Right atrium auricular region (tissue), 2 donors: ENCODE measurements at regions not wholly inside any gene's neighbourhood (a gene's known extent, or its start where the extent isn't known, plus 50 kb on each side); places are given as distances from the start of the nearest gene placed in this dataset.

Experiments used
- DNase-seq: peaks from one replicate; pipeline ENCODE4 v3.0.0-alpha.2; 2019; ENCODE audit warnings: low spot score
- H3K27ac ChIP-seq, 2 donors: fragments of 200-600 bp; sonication (generic); 1 replicate in 1 of 2; 2 replicates in 1 of 2; pipeline ENCODE4 v1.5.1; 2016 to 2019
- H3K27me3 ChIP-seq, 2 donors: fragments of 200-600 bp; sonication (generic); one replicate each; pipeline versions ENCODE4 v1.5.1 to v1.6.0; 2017 to 2019
- H3K36me3 ChIP-seq: fragments of 200-600 bp; sonication (generic); one replicate; pipeline ENCODE4 v1.5.1; 2016
- H3K4me1 ChIP-seq, 2 donors: fragments of 200-600 bp; sonication (generic); one replicate each; pipeline versions ENCODE4 v1.5.1 to v1.6.0; 2017 to 2019
- H3K4me3 ChIP-seq, 2 donors: fragments of 200-600 bp; sonication (generic); 1 replicate in 1 of 2; 2 replicates in 1 of 2; pipeline ENCODE4 v1.5.1; 2017 to 2019; ENCODE audit warnings: mild to moderate bottlenecking in 1 of 2, moderate library complexity in 1 of 2
- H3K9me3 ChIP-seq, 2 donors: fragments of 200-600 bp; sonication (generic); one replicate each; pipeline ENCODE4 v1.5.1; 2019
- CTCF ChIP-seq, 2 donors: fragments of 200-600 bp; sonication (generic); IDR thresholded peaks; one replicate each; pipeline ENCODE4 v1.5.1; 2019; ENCODE audit warnings: antibody characterized with exemption in 2 of 2

- Histone ChIP-seq H3K27me3 (no peaks in the 10 kb centered on the region), H3K36me3 (no peaks in the 10 kb centered on the region), H3K27ac (no peak overlapping the region), H3K4me3 (no peak overlapping the region), H3K9me3 (peaks cover 0 to 4% of the 10 kb centered on the region in 2 donors), H3K4me1 (no peaks in the 10 kb centered on the region)
- no peak for TF ChIP-seq CTCF (IDR thresholded peaks at IDR 0.05)
- no peak for DNase-seq
Measured at GRCh38 chr6:77217896-77218295, 245.4 kb downstream of the HTR1B start.

- Histone ChIP-seq H3K4me1 (no peaks in the 10 kb centered on the region), H3K4me3 (no peak overlapping the region), H3K27ac (no peak overlapping the region), H3K9me3 (no peaks in the 10 kb centered on the region), H3K36me3 (no peaks in the 10 kb centered on the region), H3K27me3 (no peaks in the 10 kb centered on the region)
- TF ChIP-seq CTCF (IDR thresholded peaks at IDR 0.05), result no peak
- no peak for DNase-seq
Measured at GRCh38 chr6:77205936-77206335, 257.4 kb downstream of the HTR1B start.

- no peaks in the 10 kb centered on the region for H3K9me3 ChIP-seq
- no peak for TF ChIP-seq CTCF (IDR thresholded peaks at IDR 0.05)
- H3K27ac ChIP-seq, result no peak overlapping the region
- no peak overlapping the region for H3K4me3 ChIP-seq
- H3K4me1 ChIP-seq, result no peaks in the 10 kb centered on the region
- DNase-seq, result no peak
- H3K36me3 ChIP-seq, result no peaks in the 10 kb centered on the region
- no peaks in the 10 kb centered on the region for H3K27me3 ChIP-seq
Measured at GRCh38 chr6:77204555-77204954, 258.7 kb downstream of the HTR1B start.

- H3K27me3 ChIP-seq, result no peaks in the 10 kb centered on the region
- no peaks in the 10 kb centered on the region for H3K36me3 ChIP-seq
- H3K4me1 ChIP-seq, result no peaks in the 10 kb centered on the region
- TF ChIP-seq CTCF (IDR thresholded peaks at IDR 0.05), result no peak
- H3K4me3 ChIP-seq, result no peak overlapping the region
- no peak for DNase-seq
- no peak overlapping the region for H3K27ac ChIP-seq
- H3K9me3 ChIP-seq, result peaks cover 0 to 5% of the 10 kb centered on the region in 2 donors
Measured at GRCh38 chr6:77183447-77183846, 279.8 kb downstream of the HTR1B start.

- no peak overlapping the region for H3K27ac ChIP-seq
- H3K4me3 ChIP-seq, result no peak overlapping the region
- H3K27me3 ChIP-seq, result no peaks in the 10 kb centered on the region
- H3K36me3 ChIP-seq, result no peaks in the 10 kb centered on the region
- no peaks in the 10 kb centered on the region for H3K9me3 ChIP-seq
- no peak for DNase-seq
- H3K4me1 ChIP-seq, result no peaks in the 10 kb centered on the region
- no peak for TF ChIP-seq CTCF (IDR thresholded peaks at IDR 0.05)
Measured at GRCh38 chr6:77181749-77182148, 281.5 kb downstream of the HTR1B start.

- Histone ChIP-seq H3K4me1 (no peaks in the 10 kb centered on the region), H3K27ac (no peak overlapping the region), H3K9me3 (no peaks in the 10 kb centered on the region), H3K36me3 (no peaks in the 10 kb centered on the region), H3K27me3 (no peaks in the 10 kb centered on the region), H3K4me3 (no peak overlapping the region)
- no peak for DNase-seq
- TF ChIP-seq CTCF (IDR thresholded peaks at IDR 0.05), result no peak
Measured at GRCh38 chr6:77180326-77180725, 283.0 kb downstream of the HTR1B start.
